ENCODE measurements at regions not wholly inside any gene's neighbourhood (a gene's known extent, or its start where the extent isn't known, plus 50 kb on each side); places are given as distances from the start of the nearest gene placed in this dataset.
A peak's percentile ranks its signal among the peaks of the same experiment; 100 is the strongest.

- Histone ChIP-seq H3K4me1 (no peaks in the 10 kb centered on the region), H3K36me3 (no peaks in the 10 kb centered on the region), H3K4me3 (no peak overlapping the region), H3K27me3 (no peaks in the 10 kb centered on the region), H3K9me3 (no peaks in the 10 kb centered on the region), H3K27ac (no peak overlapping the region)
- no peak for TF ChIP-seq EP300 (IDR thresholded peaks at IDR 0.05)
- TF ChIP-seq, protein P1, sequence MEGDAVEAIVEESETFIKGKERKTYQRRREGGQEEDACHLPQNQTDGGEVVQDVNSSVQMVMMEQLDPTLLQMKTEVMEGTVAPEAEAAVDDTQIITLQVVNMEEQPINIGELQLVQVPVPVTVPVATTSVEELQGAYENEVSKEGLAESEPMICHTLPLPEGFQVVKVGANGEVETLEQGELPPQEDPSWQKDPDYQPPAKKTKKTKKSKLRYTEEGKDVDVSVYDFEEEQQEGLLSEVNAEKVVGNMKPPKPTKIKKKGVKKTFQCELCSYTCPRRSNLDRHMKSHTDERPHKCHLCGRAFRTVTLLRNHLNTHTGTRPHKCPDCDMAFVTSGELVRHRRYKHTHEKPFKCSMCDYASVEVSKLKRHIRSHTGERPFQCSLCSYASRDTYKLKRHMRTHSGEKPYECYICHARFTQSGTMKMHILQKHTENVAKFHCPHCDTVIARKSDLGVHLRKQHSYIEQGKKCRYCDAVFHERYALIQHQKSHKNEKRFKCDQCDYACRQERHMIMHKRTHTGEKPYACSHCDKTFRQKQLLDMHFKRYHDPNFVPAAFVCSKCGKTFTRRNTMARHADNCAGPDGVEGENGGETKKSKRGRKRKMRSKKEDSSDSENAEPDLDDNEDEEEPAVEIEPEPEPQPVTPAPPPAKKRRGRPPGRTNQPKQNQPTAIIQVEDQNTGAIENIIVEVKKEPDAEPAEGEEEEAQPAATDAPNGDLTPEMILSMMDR (IDR thresholded peaks at IDR 0.05): no peak
- no peak for TF ChIP-seq POLR2AphosphoS5 (IDR thresholded peaks at IDR 0.05)
- TF ChIP-seq POLR2A (IDR thresholded peaks at IDR 0.05): no peak
- ATAC-seq: no peak
These were observed 714.9 kb downstream of the OTOL1 start for GRCh38 chr3:162211470-162211869.

- ATAC-seq: no peak
- no peak overlapping the region for H3K27ac ChIP-seq
- WGBS, 2 donors (ENCODE audit: low coverage in 1 of 2): 91 to 93% methylated on average over 2 of the region's 2 CpGs
- H3K4me1 ChIP-seq: peaks cover 0 to 13% (median 0%) of the 10 kb centered on the region in 3 donors
- TF ChIP-seq POLR2AphosphoS5 (IDR thresholded peaks at IDR 0.05): no peak
- TF ChIP-seq, protein P1 (IDR thresholded peaks at IDR 0.05): no peak
- no peak for TF ChIP-seq EP300 (IDR thresholded peaks at IDR 0.05)
- TF ChIP-seq POLR2A (IDR thresholded peaks at IDR 0.05): no peak
- H3K36me3 ChIP-seq: no peaks in the 10 kb centered on the region
- no peak overlapping the region for H3K4me3 ChIP-seq
- no peaks in the 10 kb centered on the region for H3K9me3 ChIP-seq
- no peaks in the 10 kb centered on the region for H3K27me3 ChIP-seq
These were observed 716.6 kb downstream of the OTOL1 start for GRCh38 chr3:162213196-162213595.

GRCh38 chr3:162213956-162214355, 717.3 kb downstream of the OTOL1 start:
- H3K9me3 ChIP-seq: no peaks in the 10 kb centered on the region
- WGBS, 2 donors (ENCODE audit: low coverage in 1 of 2): 48 to 80% methylated on average over 3 of the region's 3 CpGs
- no peaks in the 10 kb centered on the region for H3K27me3 ChIP-seq
- H3K27ac ChIP-seq: no peak overlapping the region
- H3K4me1 ChIP-seq: peaks cover 0 to 14% (median 0%) of the 10 kb centered on the region in 3 donors
- H3K4me3 ChIP-seq: no peak overlapping the region
- TF ChIP-seq POLR2AphosphoS5 (IDR thresholded peaks at IDR 0.05) (no peak), POLR2A (IDR thresholded peaks at IDR 0.05) (no peak)
- TF ChIP-seq, protein P1 (IDR thresholded peaks at IDR 0.05): no peak
- no peaks in the 10 kb centered on the region for H3K36me3 ChIP-seq
- ATAC-seq: no peak

DNA sequence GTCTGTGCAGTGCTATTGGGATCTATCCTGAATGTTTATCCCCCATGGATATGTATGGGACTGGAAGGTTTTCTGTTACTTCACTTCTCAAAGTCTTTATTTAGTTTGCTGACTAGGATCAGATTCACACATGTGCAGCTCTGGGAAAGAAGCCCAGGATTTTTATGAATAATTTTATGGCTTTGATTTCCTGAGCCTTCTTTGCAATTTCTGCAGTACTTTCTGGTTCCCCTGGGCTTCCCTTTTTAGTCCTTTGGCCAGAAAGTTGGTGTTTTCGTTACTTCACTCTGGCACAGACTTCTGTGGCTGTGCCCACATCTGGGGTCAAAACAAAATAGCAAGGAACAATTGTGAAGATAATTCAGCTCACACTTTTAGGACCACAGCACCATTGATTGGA, 721.0 kb downstream of the OTOL1 start:
- TF ChIP-seq EP300 (IDR thresholded peaks at IDR 0.05) (no peak), POLR2A (IDR thresholded peaks at IDR 0.05) (no peak), POLR2AphosphoS5 (IDR thresholded peaks at IDR 0.05) (no peak)
- TF ChIP-seq, protein P1 (IDR thresholded peaks at IDR 0.05): no peak
- H3K27me3 ChIP-seq: no peaks in the 10 kb centered on the region
- peaks cover 0 to 14% (median 0%) of the 10 kb centered on the region in 3 donors for H3K4me1 ChIP-seq
- H3K27ac ChIP-seq: peak overlapping the region in 1 of 4 donors; percentile 20
- 0 to 60% methylated on average over 1 of the region's 1 CpG for whole genome bisulfite sequencing, 2 donors (ENCODE audit: low coverage in 1 of 2)
- no peaks in the 10 kb centered on the region for H3K36me3 ChIP-seq
- H3K9me3 ChIP-seq: no peaks in the 10 kb centered on the region
- ATAC-seq: no peak
- H3K4me3 ChIP-seq: no peak overlapping the region

DNA sequence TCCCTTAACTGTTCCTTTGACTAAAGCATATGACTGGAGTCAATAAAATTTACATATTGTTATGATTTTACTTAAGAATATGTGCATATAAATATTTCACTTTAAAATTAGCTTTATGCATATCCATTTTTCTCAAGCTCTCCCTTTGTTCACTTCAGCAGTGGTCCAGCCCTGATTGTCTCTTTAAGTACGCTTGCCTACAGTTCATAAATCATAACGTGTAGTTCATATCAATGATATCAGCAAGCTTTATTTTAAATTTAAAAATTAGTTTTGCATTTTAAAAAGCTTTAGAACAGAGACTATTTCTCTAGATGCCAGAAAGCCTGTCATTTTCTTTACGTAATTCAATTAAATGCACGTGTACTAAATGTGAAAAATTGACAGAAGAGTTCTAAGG, 721.9 kb downstream of the OTOL1 start:
- Histone ChIP-seq H3K27ac (no peak overlapping the region), H3K27me3 (no peaks in the 10 kb centered on the region), H3K4me1 (peaks cover 0 to 14% (median 0%) of the 10 kb centered on the region in 3 donors), H3K9me3 (no peaks in the 10 kb centered on the region), H3K4me3 (no peak overlapping the region), H3K36me3 (no peaks in the 10 kb centered on the region)
- WGBS, 2 donors (ENCODE audit: low coverage in 1 of 2): 73 to 89% methylated on average over 4 of the region's 4 CpGs
- no peak for TF ChIP-seq POLR2AphosphoS5 (IDR thresholded peaks at IDR 0.05)
- TF ChIP-seq, protein P1 (IDR thresholded peaks at IDR 0.05): no peak
- TF ChIP-seq POLR2A (IDR thresholded peaks at IDR 0.05): no peak
- TF ChIP-seq EP300 (IDR thresholded peaks at IDR 0.05): no peak
- ATAC-seq: no peak

All from gastroesophageal sphincter (tissue), 4 donors.